ENCODE measurements at regions not wholly inside any gene's neighbourhood (a gene's known extent, or its start where the extent isn't known, plus 50 kb on each side); places are given as distances from the start of the nearest gene placed in this dataset.

- TF ChIP-seq, protein P1, sequence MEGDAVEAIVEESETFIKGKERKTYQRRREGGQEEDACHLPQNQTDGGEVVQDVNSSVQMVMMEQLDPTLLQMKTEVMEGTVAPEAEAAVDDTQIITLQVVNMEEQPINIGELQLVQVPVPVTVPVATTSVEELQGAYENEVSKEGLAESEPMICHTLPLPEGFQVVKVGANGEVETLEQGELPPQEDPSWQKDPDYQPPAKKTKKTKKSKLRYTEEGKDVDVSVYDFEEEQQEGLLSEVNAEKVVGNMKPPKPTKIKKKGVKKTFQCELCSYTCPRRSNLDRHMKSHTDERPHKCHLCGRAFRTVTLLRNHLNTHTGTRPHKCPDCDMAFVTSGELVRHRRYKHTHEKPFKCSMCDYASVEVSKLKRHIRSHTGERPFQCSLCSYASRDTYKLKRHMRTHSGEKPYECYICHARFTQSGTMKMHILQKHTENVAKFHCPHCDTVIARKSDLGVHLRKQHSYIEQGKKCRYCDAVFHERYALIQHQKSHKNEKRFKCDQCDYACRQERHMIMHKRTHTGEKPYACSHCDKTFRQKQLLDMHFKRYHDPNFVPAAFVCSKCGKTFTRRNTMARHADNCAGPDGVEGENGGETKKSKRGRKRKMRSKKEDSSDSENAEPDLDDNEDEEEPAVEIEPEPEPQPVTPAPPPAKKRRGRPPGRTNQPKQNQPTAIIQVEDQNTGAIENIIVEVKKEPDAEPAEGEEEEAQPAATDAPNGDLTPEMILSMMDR (IDR thresholded peaks at IDR 0.05; ENCODE audit: partially characterized antibody, unreplicated experiment) = no peak
- no peak overlapping the region for H3K27ac Mint-ChIP-seq (ENCODE audit: unreplicated experiment)
- H3K9me3 Mint-ChIP-seq (ENCODE audit: unreplicated experiment) = peaks cover 8% of the 10 kb centered on the region
- no peaks in the 10 kb centered on the region for H3K27me3 Mint-ChIP-seq (ENCODE audit: unreplicated experiment)
- no peak for DNase-seq
- peaks cover 4% of the 10 kb centered on the region for H3K4me1 Mint-ChIP-seq (ENCODE audit: low read depth, unreplicated experiment)
- peaks cover 14% of the 10 kb centered on the region for H3K36me3 Mint-ChIP-seq (ENCODE audit: unreplicated experiment)
- no peak overlapping the region for H3K4me3 Mint-ChIP-seq (ENCODE audit: unreplicated experiment)
These were observed 405.3 kb downstream of the PCDH20 start for GRCh38 chr13:61010358-61010757.

GRCh38 chr13:61002686-61003085, 413.0 kb downstream of the PCDH20 start:
- H3K27me3 Mint-ChIP-seq (ENCODE audit: unreplicated experiment) = peaks cover 2% of the 10 kb centered on the region
- H3K27ac Mint-ChIP-seq (ENCODE audit: unreplicated experiment) = no peak overlapping the region
- H3K4me1 Mint-ChIP-seq (ENCODE audit: low read depth, unreplicated experiment) = no peaks in the 10 kb centered on the region
- H3K4me3 Mint-ChIP-seq (ENCODE audit: unreplicated experiment) = no peak overlapping the region
- no peak for DNase-seq
- peaks cover 5% of the 10 kb centered on the region for H3K9me3 Mint-ChIP-seq (ENCODE audit: unreplicated experiment)
- H3K36me3 Mint-ChIP-seq (ENCODE audit: unreplicated experiment) = peaks cover 8% of the 10 kb centered on the region
- TF ChIP-seq, protein P1 (IDR thresholded peaks at IDR 0.05; ENCODE audit: partially characterized antibody, unreplicated experiment) = no peak

- Mint-ChIP-seq H3K4me3 (ENCODE audit: unreplicated experiment) (no peak overlapping the region), H3K27ac (ENCODE audit: unreplicated experiment) (no peak overlapping the region), H3K4me1 (ENCODE audit: low read depth, unreplicated experiment) (no peaks in the 10 kb centered on the region), H3K9me3 (ENCODE audit: unreplicated experiment) (no peaks in the 10 kb centered on the region), H3K36me3 (ENCODE audit: unreplicated experiment) (no peaks in the 10 kb centered on the region), H3K27me3 (ENCODE audit: unreplicated experiment) (peaks cover 1% of the 10 kb centered on the region)
- DNase-seq = no peak
- TF ChIP-seq, protein P1 (IDR thresholded peaks at IDR 0.05; ENCODE audit: partially characterized antibody, unreplicated experiment) = no peak
These were observed 425.5 kb downstream of the PCDH20 start for GRCh38 chr13:60990032-60990733.

DNA sequence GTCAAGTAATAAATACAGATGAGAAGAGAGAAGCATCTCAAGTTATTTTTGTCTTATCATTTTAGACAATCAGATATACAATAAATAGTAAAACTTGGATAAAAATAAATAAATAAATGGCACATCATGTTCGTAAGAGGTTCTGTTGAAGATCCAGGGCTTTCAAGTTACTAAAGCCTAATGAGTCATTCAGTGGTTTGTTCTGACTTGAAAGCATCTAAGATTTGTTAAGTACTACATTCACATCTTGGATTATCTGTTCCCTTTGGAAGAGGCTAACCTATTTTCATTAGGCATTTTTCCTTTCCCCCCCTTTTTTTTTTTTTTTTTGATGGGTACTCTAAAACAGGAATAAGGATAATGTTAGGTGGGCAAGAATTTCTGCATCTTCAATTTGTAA, 429.3 kb downstream of the PCDH20 start:
- Mint-ChIP-seq H3K27ac (ENCODE audit: unreplicated experiment) (no peak overlapping the region), H3K9me3 (ENCODE audit: unreplicated experiment) (no peaks in the 10 kb centered on the region), H3K36me3 (ENCODE audit: unreplicated experiment) (no peaks in the 10 kb centered on the region), H3K4me1 (ENCODE audit: low read depth, unreplicated experiment) (no peaks in the 10 kb centered on the region), H3K4me3 (ENCODE audit: unreplicated experiment) (no peak overlapping the region), H3K27me3 (ENCODE audit: unreplicated experiment) (peaks cover 1% of the 10 kb centered on the region)
- DNase-seq = no peak
- TF ChIP-seq, protein P1 (IDR thresholded peaks at IDR 0.05; ENCODE audit: partially characterized antibody, unreplicated experiment) = no peak

DNA sequence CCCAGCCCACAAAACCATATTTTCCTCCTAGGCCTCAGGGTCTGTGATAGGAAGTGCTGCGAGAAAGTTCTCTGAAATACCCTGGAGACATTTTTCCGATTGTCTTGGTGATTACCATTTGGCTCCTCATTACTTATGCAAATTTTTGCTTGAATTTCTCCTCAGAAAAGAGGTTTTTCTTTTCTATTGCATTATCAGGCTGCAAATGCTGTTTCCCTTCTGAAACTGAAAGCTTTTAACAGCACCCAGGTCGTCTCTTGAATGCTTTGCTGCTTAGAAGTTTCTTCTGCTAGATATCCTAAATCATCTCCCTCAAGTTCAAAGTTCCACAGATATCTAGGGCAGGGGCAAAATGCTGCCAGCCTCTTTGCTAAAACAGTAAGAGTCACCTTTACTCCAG, 434.2 kb downstream of the PCDH20 start:
- no peak overlapping the region for H3K27ac Mint-ChIP-seq (ENCODE audit: unreplicated experiment)
- DNase-seq = no peak

More for the DNA sequence above, 434.2 kb downstream of the PCDH20 start:
- Mint-ChIP-seq H3K36me3 (ENCODE audit: unreplicated experiment) (no peaks in the 10 kb centered on the region), H3K27me3 (ENCODE audit: unreplicated experiment) (no peaks in the 10 kb centered on the region), H3K9me3 (ENCODE audit: unreplicated experiment) (peaks cover 3% of the 10 kb centered on the region), H3K4me1 (ENCODE audit: low read depth, unreplicated experiment) (no peaks in the 10 kb centered on the region), H3K4me3 (ENCODE audit: unreplicated experiment) (no peak overlapping the region)
- TF ChIP-seq, protein P1 (IDR thresholded peaks at IDR 0.05; ENCODE audit: partially characterized antibody, unreplicated experiment) = no peak
